A549 (cell line): ENCODE measurements at regions not wholly inside any gene's neighbourhood (a gene's known extent, or its start where the extent isn't known, plus 50 kb on each side); places are given as distances from the start of the nearest gene placed in this dataset.

Experiments
- CTCF ChIP-seq: fragments of >200 bp; sonication (Bioruptor Twin); formaldehyde crosslinking; IDR thresholded peaks from 3 replicates; pipeline ENCODE4 v1.5.1; 2016
- POLR2A ChIP-seq: IDR thresholded peaks from 2 replicates; pipeline ENCODE4 v1.6.1; 2012; ENCODE audit warnings: mild to moderate bottlenecking, low read length

- TF ChIP-seq POLR2A: no peak
- no peak for TF ChIP-seq CTCF
Measured at GRCh38 chr14:54342806-54343205, 54.0 kb upstream of the CDKN3 start.
